HepG2 (cell line): ENCODE measurements at regions not wholly inside any gene's neighbourhood (a gene's known extent, or its start where the extent isn't known, plus 50 kb on each side); places are given as distances from the start of the nearest gene placed in this dataset.

Experiments used
- ATAC-seq: fragments of 200-7000 bp; cut with Tn5 transposase; 3 replicates; pipeline ENCODE4 v1.9.1; 2020; ENCODE audit warnings: mild to moderate bottlenecking, moderate library complexity
- BruUV-seq: library from RNA; stranded (reverse); fragments of 400-500 nt; replicated peaks from 2 replicates; lab custom pipeline; 2021; lab: Mats Ljungman, UMichigan
- CTCF ChIA-PET: fragments of 300-600 bp; formaldehyde crosslinking; extraction: SDS; loops from one replicate; lab custom pipeline; 2021; ENCODE audit warnings: low total read pairs, inconsistent platforms, low intra/inter-chr PET ratio; lab: Yijun Ruan, JAX
- POLR2A ChIA-PET: fragments of 350-600 bp; sonication (Branson Sonifier 250); formaldehyde crosslinking; loops from one replicate; lab custom pipeline; 2020; ENCODE audit warnings: antibody characterized with exemption, inconsistent platforms; lab: Yijun Ruan, JAX
- DNase-seq: peaks from one replicate; pipeline ENCODE4 v3.0.0-alpha.2; 2015; ENCODE audit warnings: low spot score
- FAIRE-seq: peaks from 3 replicates; lab custom pipeline; 2011; peaks lifted over from hg19 to GRCh38; lab: Jason Lieb, UNC
- H2AFZ ChIP-seq: one replicate; pipeline ENCODE4 v1.6.1; 2011; ENCODE audit warnings: low read length, inconsistent platforms
- H3K27ac ChIP-seq: fragments of 300-600 bp; 3 replicates; pipeline ENCODE4 v1.8.0; 2011; ENCODE audit warnings: mixed run types, mild to moderate bottlenecking, mixed read lengths, low read length, inconsistent platforms; ENCODE audit not compliant: insufficient read depth; ENCODE audit errors: extremely low read length
- H3K27me3 ChIP-seq, 2 experiments: fragments of 200-600 bp in 1 of 2; 2 replicates in 1 of 2; 3 replicates in 1 of 2; pipeline versions ENCODE4 v1.6.0 to v1.8.0; 2011; ENCODE audit warnings: low read length in 2 of 2, mild to moderate bottlenecking in 2 of 2, moderate library complexity in 2 of 2, inconsistent platforms in 1 of 2; ENCODE audit not compliant: insufficient read depth in 2 of 2, control insufficient read depth in 1 of 2
- H3K36me3 ChIP-seq, 2 experiments: fragments of 200-600 bp in 1 of 2; replicated peaks in 1 of 2; 2 replicates in 1 of 2; 3 replicates in 1 of 2; pipeline versions ENCODE4 v1.5.1 to v1.8.0; 2011; ENCODE audit warnings: low read length in 2 of 2, inconsistent platforms in 1 of 2; ENCODE audit not compliant: insufficient read depth in 2 of 2, control insufficient read depth in 1 of 2
- H3K4me1 ChIP-seq: 2 replicates; pipeline ENCODE4 v1.5.1; 2012; ENCODE audit warnings: low read length, inconsistent platforms; ENCODE audit not compliant: insufficient read depth
- H3K4me2 ChIP-seq: 2 replicates; pipeline ENCODE4 v1.6.0; 2011; ENCODE audit warnings: low read depth, low read length, inconsistent platforms
- H3K4me3 ChIP-seq, 3 experiments: fragments of 200-600 bp in 1 of 3; sonication (generic), shearing (Covaris generic) in 1 of 3; replicated peaks in 1 of 3; 2 replicates each; pipeline ENCODE4 v1.5.1; 2011 to 2016; ENCODE audit warnings: low read length in 3 of 3, inconsistent platforms in 2 of 3, low read depth in 2 of 3, mild to moderate bottlenecking in 2 of 3, control low read depth in 1 of 3, mixed read lengths in 1 of 3; ENCODE audit not compliant: insufficient read depth in 1 of 3
- H3K79me2 ChIP-seq: one replicate; pipeline ENCODE4 v1.6.1; 2011; ENCODE audit warnings: low read length, inconsistent platforms; ENCODE audit not compliant: insufficient read depth
- H3K9ac ChIP-seq: 2 replicates; pipeline ENCODE4 v1.6.0; 2011; ENCODE audit warnings: mild to moderate bottlenecking, low read depth, low read length, inconsistent platforms; ENCODE audit not compliant: insufficient read depth
- H3K9me3 ChIP-seq: 2 replicates; pipeline ENCODE4 v1.5.1; 2012; ENCODE audit warnings: mild to moderate bottlenecking, low read length
- H4K20me1 ChIP-seq: 2 replicates; pipeline ENCODE4 v1.6.0; 2011; ENCODE audit warnings: inconsistent platforms, mild to moderate bottlenecking, low read length, moderate library complexity; ENCODE audit not compliant: insufficient read depth
- ARHGAP35 ChIP-seq: sonication (generic); formaldehyde crosslinking; IDR thresholded peaks from 2 replicates; pipeline ENCODE4 v1.9.0; 2022; ENCODE audit warnings: mild to moderate bottlenecking, inconsistent platforms, moderate library complexity, missing genetic modification reagents, borderline replicate concordance
- CC2D1A ChIP-seq: sonication (generic); formaldehyde crosslinking; IDR thresholded peaks from 2 replicates; pipeline ENCODE4 v1.8.1; 2023; ENCODE audit warnings: mild to moderate bottlenecking, missing genetic modification reagents
- FLYWCH1 ChIP-seq: sonication (generic); formaldehyde crosslinking; IDR thresholded peaks from 2 replicates; pipeline ENCODE4 v1.8.1; 2023; ENCODE audit warnings: mild to moderate bottlenecking, missing genetic modification reagents
- HDAC1 ChIP-seq: sonication (generic); formaldehyde crosslinking; IDR thresholded peaks from 2 replicates; pipeline ENCODE4 v1.5.1; 2020; ENCODE audit warnings: mild to moderate bottlenecking, missing genetic modification reagents
- POLR2AphosphoS2 ChIP-seq: IDR thresholded peaks from 2 replicates; pipeline ENCODE4 v1.6.1; 2011; ENCODE audit warnings: low read depth, low read length, improper control_type of control experiment
- POLR2AphosphoS5 ChIP-seq: IDR thresholded peaks from 2 replicates; pipeline ENCODE4 v1.6.1; 2012; ENCODE audit warnings: low read depth, low read length
- REXO4 ChIP-seq: sonication (generic); formaldehyde crosslinking; IDR thresholded peaks from 2 replicates; pipeline ENCODE4 v1.8.0; 2022; ENCODE audit warnings: missing genetic modification reagents, mild to moderate bottlenecking, borderline replicate concordance
- SUZ12 ChIP-seq: fragments of 150-350 bp; IDR thresholded peaks from 2 replicates; pipeline ENCODE4 v1.6.1; 2014; ENCODE audit warnings: low read depth, low read length
- USF2 ChIP-seq, 2 experiments: sonication (generic) in 1 of 2; formaldehyde crosslinking in 1 of 2; IDR thresholded peaks; 2 replicates each; pipeline versions ENCODE4 v1.5.1 to v1.6.1; 2011 to 2020; ENCODE audit warnings: borderline replicate concordance in 1 of 2, low read depth in 1 of 2, low read length in 1 of 2, mild to moderate bottlenecking in 1 of 2, missing genetic modification reagents in 1 of 2, moderate library complexity in 1 of 2
- ZKSCAN1 ChIP-seq: fragments of 150-350 bp; IDR thresholded peaks from 2 replicates; pipeline ENCODE4 v1.6.1; 2014; ENCODE audit warnings: low read length
- ZNF383 ChIP-seq: sonication (generic); formaldehyde crosslinking; IDR thresholded peaks from 2 replicates; pipeline ENCODE4 v1.4.0; 2020; ENCODE audit warnings: missing genetic modification reagents, mild to moderate bottlenecking, borderline replicate concordance
- ZNF503 ChIP-seq: sonication (generic); formaldehyde crosslinking; IDR thresholded peaks from 2 replicates; pipeline ENCODE4 v1.4.0; 2020; ENCODE audit warnings: missing genetic modification reagents
- ZXDC ChIP-seq: sonication (generic); formaldehyde crosslinking; IDR thresholded peaks from 2 replicates; pipeline ENCODE4 v1.5.0; 2020; ENCODE audit warnings: mild to moderate bottlenecking, missing genetic modification reagents
- WGBS: methylation state at CpG from one replicate; pipeline ENCODE4 v1.1.6; 2017; ENCODE audit warnings: low lambda C conversion rate; 5-methylcytosine and 5-hydroxymethylcytosine counted together
- in situ Hi-C: cut with HindIII; loops from 2 replicates; pipeline ENCODE4 v1.10.0; 2017; ENCODE audit warnings: low pct_unique_long_range_greater_than_20kb; ENCODE audit not compliant: extremely low pct_ligation_motif_present
- intact Hi-C: fragments of 100-400 bp; cut with micrococcal nuclease; formaldehyde crosslinking; loops from one replicate; pipeline ENCODE4 v1.10.0; 2022; ENCODE audit not compliant: unreplicated experiment

GRCh38 chr4:151908201-151908600 lies 147.4 kb upstream of the GATB start:
- BruUV-seq: no TSS peak
- ATAC-seq (no peak), FAIRE-seq (no peak), DNase-seq (no peak)
- Histone ChIP-seq H3K4me3 (no peak overlapping the region), H2AFZ (no peak overlapping the region), H3K27me3 (peaks cover 1 to 11% of the 10 kb centered on the region in 2 experiments; a peak in 2 of 5 replicates), H4K20me1 (no peaks in the 10 kb centered on the region), H3K9me3 (no peaks in the 10 kb centered on the region), H3K79me2 (no peaks in the 10 kb centered on the region), H3K27ac (no peak overlapping the region), H3K9ac (no peak overlapping the region), H3K4me1 (no peaks in the 10 kb centered on the region), H3K4me2 (no peak overlapping the region), H3K36me3 (no peaks in the 10 kb centered on the region)
- 0% methylated on average over 3 of the region's 3 CpGs for WGBS
- CTCF ChIA-PET: no interaction called here
- intact Hi-C loops: no loop called here
- in situ Hi-C loops: no loop called here
- POLR2A ChIA-PET: no interaction called here
- TF ChIP-seq REXO4 (CRISPR knock-in tag) (no peak), CC2D1A (CRISPR knock-in tag) (no peak), ZKSCAN1 (no peak), ZNF383 (CRISPR knock-in tag) (no peak), USF2 (IDR thresholded peaks at IDR 0.05; ENCODE audit: low read depth, low read length) (no peak), USF2 (CRISPR knock-in tag; IDR thresholded peaks at IDR 0.05; ENCODE audit: borderline replicate concordance) (no peak), FLYWCH1 (no peak), ARHGAP35 (no peak), ZNF503 (no peak), POLR2AphosphoS2 (no peak), POLR2AphosphoS5 (no peak), ZXDC (CRISPR knock-in tag) (no peak), SUZ12 (no peak), HDAC1 (CRISPR knock-in tag) (no peak)
